ENCODE measurements at regions not wholly inside any gene's neighbourhood (a gene's known extent, or its start where the extent isn't known, plus 50 kb on each side); places are given as distances from the start of the nearest gene placed in this dataset.

DNA sequence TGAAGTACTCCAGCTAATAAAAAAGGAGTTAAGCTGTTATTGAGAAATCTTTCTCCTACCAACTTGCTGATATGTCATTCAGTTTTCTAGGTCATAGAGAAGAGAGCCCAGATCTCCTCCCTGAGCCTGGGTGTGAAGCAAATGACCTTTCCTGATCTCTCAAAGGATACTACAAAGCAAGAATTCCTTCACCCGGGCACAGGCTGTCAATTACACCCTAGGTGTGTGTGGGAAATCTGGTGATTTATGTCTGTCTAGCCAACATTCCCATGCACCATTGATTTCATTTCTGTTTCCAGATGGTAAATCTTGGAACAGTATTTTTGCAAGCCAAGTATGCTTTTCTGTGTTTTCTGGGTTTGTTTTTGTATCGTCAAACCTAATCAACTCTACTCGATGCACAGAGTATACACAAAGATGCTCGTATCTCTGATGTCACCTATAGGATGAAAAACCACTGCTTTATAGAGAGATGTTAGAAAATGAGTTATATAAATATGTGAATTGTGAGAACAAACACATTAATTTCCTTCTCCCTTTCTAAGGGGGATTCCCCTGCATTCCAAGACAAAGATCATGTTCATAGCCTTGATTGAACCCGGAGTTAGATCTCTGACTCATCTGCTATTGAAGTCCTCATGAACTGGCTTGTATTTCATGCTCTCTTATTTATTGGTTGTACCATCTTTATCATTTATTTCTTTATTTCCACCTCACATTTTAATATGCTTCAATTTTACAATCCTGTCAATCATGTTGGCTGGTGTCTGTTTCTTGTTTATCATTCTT, 1037.4 kb downstream of the NLGN4Y start:
- Histone ChIP-seq H3K9me2 (ENCODE audit: insufficient read depth) (no peaks in the 10 kb centered on the region), H3K79me2 (replicated peaks; ENCODE audit: insufficient read depth) (no peaks in the 10 kb centered on the region), H3K4me2 (no peak overlapping the region), H4K20me1 (replicated peaks; ENCODE audit: insufficient read depth) (no peaks in the 10 kb centered on the region), H3K36me3 (ENCODE audit: insufficient read depth) (no peaks in the 10 kb centered on the region), H3K4me1 (ENCODE audit: insufficient read depth) (no peaks in the 10 kb centered on the region), H3K27me3 (ENCODE audit: insufficient read depth) (no peaks in the 10 kb centered on the region), H3F3A (replicated peaks; ENCODE audit: low read depth) (no peaks in the 10 kb centered on the region), H3K4me3 (no peak overlapping the region), H3K27ac (ENCODE audit: low read depth) (no peak overlapping the region), H2AFZ (no peak overlapping the region)
- Mint-ChIP-seq H3K27ac (no peak overlapping the region), H3K4me1 (no peaks in the 10 kb centered on the region), H3K9me3 (no peaks in the 10 kb centered on the region), H3K36me3 (ENCODE audit: low read depth) (no peaks in the 10 kb centered on the region), H3K4me3 (no peak overlapping the region), H3K27me3 (ENCODE audit: insufficient read depth, low read depth, poor library complexity) (peaks cover 3% of the 10 kb centered on the region)
- no peak for TF ChIP-seq NANOG (IDR thresholded peaks at IDR 0.05; ENCODE audit: borderline replicate concordance)
- TF ChIP-seq POLR2AphosphoS5 (IDR thresholded peaks at IDR 0.05; ENCODE audit: low read depth), result no peak
- TF ChIP-seq JUNB (IDR thresholded peaks at IDR 0.05; ENCODE audit: unreplicated experiment), result no peak
- no peak for TF ChIP-seq ETS1 (IDR thresholded peaks at IDR 0.05)
- DNase-seq (ENCODE audit: low spot score) (no peak), ATAC-seq (no peak)

DNA sequence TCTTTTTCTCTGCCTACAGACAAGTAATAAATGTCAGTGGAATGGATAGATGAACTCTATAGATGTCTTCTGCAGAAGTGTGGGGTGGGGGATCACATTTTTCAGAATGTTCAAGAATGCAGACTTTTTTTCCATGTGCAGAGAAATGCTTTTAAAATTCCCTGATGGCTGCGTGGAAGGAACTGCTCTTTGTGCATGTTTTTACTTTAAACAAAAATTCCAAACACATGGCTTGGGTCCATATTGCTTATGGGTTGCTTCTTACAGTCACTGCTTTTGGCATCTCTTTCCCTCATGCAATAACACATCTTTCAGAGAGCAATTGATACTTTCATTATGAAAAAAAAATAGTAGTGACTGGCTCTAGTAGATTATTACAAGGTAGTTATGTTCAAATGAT, 1053.6 kb downstream of the NLGN4Y start:
- Histone ChIP-seq H3K4me3 (no peak overlapping the region), H3K36me3 (ENCODE audit: insufficient read depth) (no peaks in the 10 kb centered on the region), H3K9me2 (ENCODE audit: insufficient read depth) (no peaks in the 10 kb centered on the region), H3F3A (replicated peaks; ENCODE audit: low read depth) (no peaks in the 10 kb centered on the region), H3K4me2 (no peak overlapping the region), H3K79me2 (replicated peaks; ENCODE audit: insufficient read depth) (no peaks in the 10 kb centered on the region), H2AFZ (no peak overlapping the region), H3K27ac (ENCODE audit: low read depth) (no peak overlapping the region), H3K27me3 (ENCODE audit: insufficient read depth) (no peaks in the 10 kb centered on the region), H3K4me1 (ENCODE audit: insufficient read depth) (no peaks in the 10 kb centered on the region), H4K20me1 (replicated peaks; ENCODE audit: insufficient read depth) (no peaks in the 10 kb centered on the region)
- H3K9me3 Mint-ChIP-seq, result peaks cover 2% of the 10 kb centered on the region; the same call in 1 of the 3 replicates
- no peaks in the 10 kb centered on the region for H3K27me3 Mint-ChIP-seq (ENCODE audit: insufficient read depth, low read depth, poor library complexity)
- H3K4me1 Mint-ChIP-seq, result peaks cover 8% of the 10 kb centered on the region; the same call in 2 of the 3 replicates
- ATAC-seq (no peak), DNase-seq (ENCODE audit: low spot score) (no peak)
- TF ChIP-seq NANOG (IDR thresholded peaks at IDR 0.05; ENCODE audit: borderline replicate concordance) (no peak), ZNF331 (CRISPR knock-in tag; IDR thresholded peaks at IDR 0.05; ENCODE audit: low read depth) (no peak), POLR2AphosphoS5 (IDR thresholded peaks at IDR 0.05; ENCODE audit: low read depth) (no peak), EZH2phosphoT487 (IDR thresholded peaks at IDR 0.05; ENCODE audit: unreplicated experiment) (no peak), EZH2 (IDR thresholded peaks at IDR 0.05; ENCODE audit: low read depth, unreplicated experiment) (no peak)
- TF ChIP-seq, protein P1, sequence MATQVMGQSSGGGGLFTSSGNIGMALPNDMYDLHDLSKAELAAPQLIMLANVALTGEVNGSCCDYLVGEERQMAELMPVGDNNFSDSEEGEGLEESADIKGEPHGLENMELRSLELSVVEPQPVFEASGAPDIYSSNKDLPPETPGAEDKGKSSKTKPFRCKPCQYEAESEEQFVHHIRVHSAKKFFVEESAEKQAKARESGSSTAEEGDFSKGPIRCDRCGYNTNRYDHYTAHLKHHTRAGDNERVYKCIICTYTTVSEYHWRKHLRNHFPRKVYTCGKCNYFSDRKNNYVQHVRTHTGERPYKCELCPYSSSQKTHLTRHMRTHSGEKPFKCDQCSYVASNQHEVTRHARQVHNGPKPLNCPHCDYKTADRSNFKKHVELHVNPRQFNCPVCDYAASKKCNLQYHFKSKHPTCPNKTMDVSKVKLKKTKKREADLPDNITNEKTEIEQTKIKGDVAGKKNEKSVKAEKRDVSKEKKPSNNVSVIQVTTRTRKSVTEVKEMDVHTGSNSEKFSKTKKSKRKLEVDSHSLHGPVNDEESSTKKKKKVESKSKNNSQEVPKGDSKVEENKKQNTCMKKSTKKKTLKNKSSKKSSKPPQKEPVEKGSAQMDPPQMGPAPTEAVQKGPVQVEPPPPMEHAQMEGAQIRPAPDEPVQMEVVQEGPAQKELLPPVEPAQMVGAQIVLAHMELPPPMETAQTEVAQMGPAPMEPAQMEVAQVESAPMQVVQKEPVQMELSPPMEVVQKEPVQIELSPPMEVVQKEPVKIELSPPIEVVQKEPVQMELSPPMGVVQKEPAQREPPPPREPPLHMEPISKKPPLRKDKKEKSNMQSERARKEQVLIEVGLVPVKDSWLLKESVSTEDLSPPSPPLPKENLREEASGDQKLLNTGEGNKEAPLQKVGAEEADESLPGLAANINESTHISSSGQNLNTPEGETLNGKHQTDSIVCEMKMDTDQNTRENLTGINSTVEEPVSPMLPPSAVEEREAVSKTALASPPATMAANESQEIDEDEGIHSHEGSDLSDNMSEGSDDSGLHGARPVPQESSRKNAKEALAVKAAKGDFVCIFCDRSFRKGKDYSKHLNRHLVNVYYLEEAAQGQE (IDR thresholded peaks at IDR 0.05; ENCODE audit: unreplicated experiment), result no peak
- no peak overlapping the region for H3K4me3 Mint-ChIP-seq
- H3K27ac Mint-ChIP-seq, result no peak overlapping the region
- peaks cover 3% of the 10 kb centered on the region; the same call in 2 of the 3 replicates for H3K36me3 Mint-ChIP-seq (ENCODE audit: low read depth)
